B cell (primary cell): ENCODE measurements at regions not wholly inside any gene's neighbourhood (a gene's known extent, or its start where the extent isn't known, plus 50 kb on each side); places are given as distances from the start of the nearest gene placed in this dataset.

Experiments
- ATAC-seq: fragments of 200-7000 bp; cut with Tn5 transposase; one replicate; pipeline ENCODE4 v1.10.0; 2021; ENCODE audit warnings: low read depth, mild to moderate bottlenecking, moderate number of reproducible peaks, moderate library complexity
- CTCF ChIA-PET: fragments of 350-600 bp; sonication (Branson Sonifier 250); formaldehyde crosslinking; loops from one replicate; lab custom pipeline; 2021; ENCODE audit warnings: antibody characterized with exemption, inconsistent platforms; lab: Charles Lee
- POLR2A ChIA-PET: fragments of 350-600 bp; sonication (Branson Sonifier 250); formaldehyde crosslinking; loops from one replicate; lab custom pipeline; 2021; ENCODE audit warnings: antibody characterized with exemption; lab: Charles Lee
- DNase-seq: peaks from one replicate; pipeline ENCODE4 v3.0.0; 2013
- H2AFZ ChIP-seq: 2 replicates; pipeline ENCODE4 v1.6.1; 2012; ENCODE audit warnings: mild to moderate bottlenecking, low read depth, low read length; ENCODE audit not compliant: insufficient read depth, poor library complexity, severe bottlenecking
- H3K27ac ChIP-seq, 2 donors: 1 replicate in 1 of 2; 2 replicates in 1 of 2; pipeline ENCODE4 v1.5.1; 2012 to 2013; ENCODE audit warnings: low read length in 2 of 2, mild to moderate bottlenecking in 2 of 2, moderate library complexity in 1 of 2
- H3K27me3 ChIP-seq, 4 experiments: fragments of 200-600 bp in 1 of 4; sonication (generic) in 1 of 4; replicated peaks in 1 of 4; 1 replicate in 2 of 4; 2 replicates in 2 of 4; pipeline versions ENCODE4 v1.6.1 to v1.7.0; 2013 to 2016; ENCODE audit warnings: low read length in 3 of 4, mild to moderate bottlenecking in 2 of 4, mixed read lengths in 1 of 4, moderate library complexity in 1 of 4; ENCODE audit not compliant: insufficient read depth in 4 of 4, control insufficient read depth in 3 of 4; ENCODE audit errors: control extremely low read depth in 1 of 4
- H3K36me3 ChIP-seq, 2 experiments: replicated peaks in 1 of 2; 1 replicate in 1 of 2; 2 replicates in 1 of 2; pipeline versions ENCODE4 v1.6.1 to v1.7.1; 2013; ENCODE audit warnings: low read length in 1 of 2; ENCODE audit not compliant: insufficient read depth in 2 of 2, control insufficient read depth in 1 of 2; ENCODE audit errors: control extremely low read depth in 1 of 2, extremely low read depth in 1 of 2
- H3K4me1 ChIP-seq, 2 donors: fragments of 200-600 bp in 1 of 2; sonication (generic) in 1 of 2; 1 replicate in 1 of 2; 2 replicates in 1 of 2; pipeline versions ENCODE4 v1.5.1 to v1.6.1; 2013 to 2017; ENCODE audit warnings: low read length in 2 of 2; ENCODE audit not compliant: control insufficient read depth in 2 of 2, insufficient read depth in 2 of 2
- H3K4me2 ChIP-seq: replicated peaks from 2 replicates; pipeline ENCODE3; 2012; ENCODE audit warnings: mild to moderate bottlenecking, low read depth, low read length; ENCODE audit not compliant: poor library complexity, severe bottlenecking
- H3K4me3 ChIP-seq, 5 experiments: fragments of 200-600 bp in 1 of 5; sonication (generic) in 1 of 5; 1 replicate in 3 of 5; 2 replicates in 2 of 5; pipeline versions ENCODE4 v1.5.1 to v1.7.0; 2011 to 2016; ENCODE audit warnings: low read length in 4 of 5, mild to moderate bottlenecking in 4 of 5, low read depth in 2 of 5, control low read depth in 1 of 5, moderate library complexity in 1 of 5; ENCODE audit not compliant: insufficient read depth in 1 of 5; ENCODE audit errors: control extremely low read depth in 1 of 5, extremely low read depth in 1 of 5
- H3K79me2 ChIP-seq: fragments of 200-600 bp; sonication (generic); one replicate; pipeline ENCODE4 v1.6.0; 2016; ENCODE audit warnings: low read length; ENCODE audit not compliant: control insufficient read depth, insufficient read depth
- H3K9ac ChIP-seq: fragments of 200-600 bp; sonication (generic); 2 replicates; pipeline ENCODE4 v1.6.1; 2017; ENCODE audit warnings: mild to moderate bottlenecking, low read length, moderate library complexity
- H3K9me3 ChIP-seq, 3 donors: one replicate each; pipeline versions ENCODE4 v1.6.1 to v1.7.1; 2013; ENCODE audit warnings: low read length in 2 of 3; ENCODE audit not compliant: control insufficient read depth in 2 of 3, insufficient read depth in 1 of 3; ENCODE audit errors: control extremely low read depth in 1 of 3
- H4K20me1 ChIP-seq: 2 replicates; pipeline ENCODE4 v1.6.0; 2012; ENCODE audit warnings: mild to moderate bottlenecking, low read length; ENCODE audit not compliant: insufficient read depth, control insufficient read depth, poor library complexity, severe bottlenecking
- H3K27ac Mint-ChIP-seq: one replicate; pipeline ENCODE4 v1.8.0; 2021; ENCODE audit warnings: mixed read lengths
- H3K27me3 Mint-ChIP-seq: one replicate; pipeline ENCODE4 v1.8.0; 2021; ENCODE audit warnings: mixed read lengths
- H3K4me1 Mint-ChIP-seq: one replicate; pipeline ENCODE4 v1.8.0; 2021; ENCODE audit warnings: mixed read lengths
- H3K4me3 Mint-ChIP-seq: one replicate; pipeline ENCODE4 v1.8.0; 2021; ENCODE audit warnings: mixed read lengths
- H3K9me3 Mint-ChIP-seq: one replicate; pipeline ENCODE4 v1.8.0; 2022; ENCODE audit warnings: mixed read lengths; ENCODE audit not compliant: insufficient read depth
- EZH2 ChIP-seq: IDR thresholded peaks from 2 replicates; pipeline ENCODE4 v1.6.1; 2012; ENCODE audit warnings: borderline replicate concordance, low read depth, mild to moderate bottlenecking, moderate library complexity, low read length; ENCODE audit not compliant: insufficient read depth, poor library complexity, severe bottlenecking
- WGBS: methylation state at CpG from one replicate; pipeline ENCODE4 v1.1.5; 2013; ENCODE audit warnings: missing lambda C conversion rate; ENCODE audit not compliant: insufficient coverage; 5-methylcytosine and 5-hydroxymethylcytosine counted together
- intact Hi-C: fragments of 100-400 bp; cut with micrococcal nuclease; formaldehyde crosslinking; loops from one replicate; pipeline ENCODE4 v1.10.0; 2022
- TF ChIP-seq, protein P1 (sequence below): fragments of 200-600 bp; IDR thresholded peaks from one replicate; pipeline ENCODE4 v1.8.0; 2022; ENCODE audit warnings: antibody characterized with exemption, mild to moderate bottlenecking

DNA sequence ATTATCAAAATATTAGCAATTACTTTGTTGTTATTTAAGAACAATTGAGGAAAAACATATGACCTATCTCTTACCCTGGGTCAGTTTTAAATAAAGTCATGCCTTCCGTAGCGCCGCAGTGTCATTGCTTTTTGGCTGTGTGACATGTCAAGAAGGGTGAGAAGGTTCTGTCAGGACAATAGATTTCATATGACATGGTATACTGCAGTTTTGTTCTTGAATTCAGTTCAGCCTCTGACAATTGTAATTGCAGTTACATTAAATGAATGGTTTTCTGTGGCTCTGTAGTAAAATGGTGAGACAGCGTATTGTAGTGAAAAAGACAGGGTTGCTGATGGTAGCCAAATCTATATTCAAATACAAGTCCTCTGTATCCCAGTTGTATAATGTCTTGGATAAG lies 307.2 kb downstream of the CDH2 start:
- H3K27me3 ChIP-seq: no peaks in the 10 kb centered on the region
- H2AFZ ChIP-seq: no peak overlapping the region
- ChIA-PET CTCF (no interaction called here), POLR2A (no interaction called here)
- H3K4me1 ChIP-seq: no peaks in the 10 kb centered on the region
- 100% methylated on average over 3 of the region's 4 CpGs for WGBS
- intact Hi-C loops: no loop called here
- Mint-ChIP-seq H3K4me3 (no peak overlapping the region), H3K4me1 (no peaks in the 10 kb centered on the region), H3K27ac (no peak overlapping the region), H3K27me3 (no peaks in the 10 kb centered on the region), H3K9me3 (peaks cover 12% of the 10 kb centered on the region)
- DNase-seq (no peak), ATAC-seq (no peak)
- H3K27ac ChIP-seq: no peak overlapping the region
- no peak overlapping the region for H3K4me3 ChIP-seq
- TF ChIP-seq, protein P1, sequence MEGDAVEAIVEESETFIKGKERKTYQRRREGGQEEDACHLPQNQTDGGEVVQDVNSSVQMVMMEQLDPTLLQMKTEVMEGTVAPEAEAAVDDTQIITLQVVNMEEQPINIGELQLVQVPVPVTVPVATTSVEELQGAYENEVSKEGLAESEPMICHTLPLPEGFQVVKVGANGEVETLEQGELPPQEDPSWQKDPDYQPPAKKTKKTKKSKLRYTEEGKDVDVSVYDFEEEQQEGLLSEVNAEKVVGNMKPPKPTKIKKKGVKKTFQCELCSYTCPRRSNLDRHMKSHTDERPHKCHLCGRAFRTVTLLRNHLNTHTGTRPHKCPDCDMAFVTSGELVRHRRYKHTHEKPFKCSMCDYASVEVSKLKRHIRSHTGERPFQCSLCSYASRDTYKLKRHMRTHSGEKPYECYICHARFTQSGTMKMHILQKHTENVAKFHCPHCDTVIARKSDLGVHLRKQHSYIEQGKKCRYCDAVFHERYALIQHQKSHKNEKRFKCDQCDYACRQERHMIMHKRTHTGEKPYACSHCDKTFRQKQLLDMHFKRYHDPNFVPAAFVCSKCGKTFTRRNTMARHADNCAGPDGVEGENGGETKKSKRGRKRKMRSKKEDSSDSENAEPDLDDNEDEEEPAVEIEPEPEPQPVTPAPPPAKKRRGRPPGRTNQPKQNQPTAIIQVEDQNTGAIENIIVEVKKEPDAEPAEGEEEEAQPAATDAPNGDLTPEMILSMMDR: no peak
- TF ChIP-seq EZH2: no peak
- no peaks in the 10 kb centered on the region for H3K36me3 ChIP-seq
- H3K79me2 ChIP-seq: no peaks in the 10 kb centered on the region
- no peak overlapping the region for H3K4me2 ChIP-seq
- H3K9ac ChIP-seq: no peak overlapping the region
- no peaks in the 10 kb centered on the region for H4K20me1 ChIP-seq
- H3K9me3 ChIP-seq: no peaks in the 10 kb centered on the region

DNA sequence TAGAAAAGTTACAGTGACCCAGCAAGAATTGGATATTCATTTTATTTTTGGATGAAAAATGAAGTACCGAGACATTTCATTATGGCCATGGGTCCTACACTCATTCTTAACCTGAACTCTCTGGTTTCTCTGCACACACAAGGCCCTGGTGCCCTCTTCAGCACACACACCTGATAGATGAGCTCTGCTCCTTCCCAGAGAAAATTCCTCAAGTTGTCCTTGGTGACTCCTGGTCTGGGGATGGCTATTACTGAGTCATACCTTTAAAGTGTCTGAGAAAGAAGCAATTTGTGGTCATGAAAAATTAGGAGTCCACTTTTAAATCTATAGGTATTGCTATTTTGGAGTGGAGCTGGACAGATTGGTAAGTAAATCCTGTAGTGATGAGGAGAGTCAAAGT lies 311.5 kb downstream of the CDH2 start:
- H3K27me3 ChIP-seq: no peaks in the 10 kb centered on the region
- no peaks in the 10 kb centered on the region for H3K79me2 ChIP-seq
- no peak for TF ChIP-seq EZH2
- TF ChIP-seq, protein P1: no peak
- H2AFZ ChIP-seq: no peak overlapping the region
- no peak for DNase-seq
- H3K27ac ChIP-seq: no peak overlapping the region
- 40% methylated on average over 1 of the region's 1 CpG for WGBS
- H3K36me3 ChIP-seq: no peaks in the 10 kb centered on the region
- no peak overlapping the region for H3K4me2 ChIP-seq
- Mint-ChIP-seq H3K4me1 (no peaks in the 10 kb centered on the region), H3K9me3 (peaks cover 4% of the 10 kb centered on the region), H3K27ac (no peak overlapping the region), H3K27me3 (no peaks in the 10 kb centered on the region), H3K4me3 (no peak overlapping the region)
- no peak overlapping the region for H3K9ac ChIP-seq
- ATAC-seq: no peak
- H3K9me3 ChIP-seq: peaks cover 0 to 5% (median 0%) of the 10 kb centered on the region in 3 donors
- POLR2A ChIA-PET: no interaction called here
- H4K20me1 ChIP-seq: no peaks in the 10 kb centered on the region
- CTCF ChIA-PET: no interaction called here
- H3K4me3 ChIP-seq: no peak overlapping the region
- intact Hi-C loops: no loop called here
- H3K4me1 ChIP-seq: no peaks in the 10 kb centered on the region
